ENCODE measurements at regions not wholly inside any gene's neighbourhood (a gene's known extent, or its start where the extent isn't known, plus 50 kb on each side); places are given as distances from the start of the nearest gene placed in this dataset.
A peak's percentile ranks its signal among the peaks of the same experiment; 100 is the strongest.
"Not testable (repeated sequence)": the region's sequence is repeated elsewhere in the genome, so short reads cannot be mapped to it uniquely, and the experiment has no call there.

DNA sequence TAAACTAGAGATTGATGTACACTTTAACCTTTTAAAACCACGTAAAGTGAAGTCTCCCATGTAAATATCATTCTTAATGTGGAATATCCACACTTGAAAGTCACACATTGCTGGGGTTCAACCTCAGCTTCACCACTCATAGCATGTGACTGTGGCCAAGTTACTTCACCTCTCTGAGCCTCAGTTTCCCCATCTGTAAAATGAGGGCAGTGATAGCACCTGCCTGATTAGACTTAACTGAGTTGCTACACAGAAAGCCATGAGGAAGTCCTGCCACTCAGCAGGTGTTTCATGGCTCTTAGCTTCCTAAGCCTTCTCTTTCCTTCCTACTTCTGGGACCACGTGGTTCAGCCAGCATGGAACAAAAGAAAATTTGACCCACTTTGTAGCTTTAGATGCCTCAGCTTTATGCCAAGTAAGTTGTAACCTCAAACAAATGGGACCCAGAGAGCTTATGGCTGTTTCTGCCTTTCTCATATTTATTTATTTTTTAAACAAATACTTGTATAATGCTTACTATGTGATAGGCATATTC lies 277.3 kb upstream of the KLF3 start:
- DNase-seq, result no peak

DNA sequence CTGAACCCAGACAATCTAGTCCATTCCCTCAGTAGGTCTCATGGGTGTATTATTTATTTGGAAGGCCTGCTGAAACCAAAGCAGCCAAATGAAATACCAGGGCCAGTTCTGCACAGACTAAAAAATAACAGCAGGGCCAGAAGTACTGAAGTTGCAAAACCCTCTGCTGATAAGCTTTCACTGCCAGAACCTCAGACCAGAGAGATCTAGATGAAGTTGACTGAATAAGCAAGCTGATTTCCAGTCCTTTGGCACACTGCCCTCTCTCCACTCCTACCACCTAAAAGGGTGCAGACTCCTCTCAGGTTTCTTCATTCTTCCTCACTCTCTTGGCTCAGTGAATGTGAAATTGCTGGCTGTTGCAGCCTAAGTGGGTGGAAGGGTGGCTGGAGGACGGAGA lies 276.7 kb upstream of the KLF3 start:
- no peak for DNase-seq

DNA sequence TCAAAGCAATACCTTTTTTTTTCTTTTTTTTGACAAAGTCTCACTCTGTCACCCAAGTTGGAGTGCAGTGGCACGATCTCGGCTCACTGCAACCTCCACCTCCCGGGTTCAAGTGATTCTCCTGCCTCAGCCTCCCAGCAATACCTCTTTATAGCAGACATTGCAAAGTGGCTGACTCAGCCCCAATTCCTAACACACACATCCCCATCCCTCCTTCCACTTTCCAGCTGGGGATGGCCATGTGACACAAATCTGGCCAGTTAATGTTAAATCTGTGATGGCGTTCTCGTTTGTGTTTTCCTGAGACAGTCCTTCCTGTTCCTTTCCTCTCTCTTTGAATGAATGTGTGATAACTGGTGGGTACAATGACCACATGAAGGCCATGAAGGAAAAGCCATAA lies 276.2 kb upstream of the KLF3 start:
- no peak for DNase-seq

DNA sequence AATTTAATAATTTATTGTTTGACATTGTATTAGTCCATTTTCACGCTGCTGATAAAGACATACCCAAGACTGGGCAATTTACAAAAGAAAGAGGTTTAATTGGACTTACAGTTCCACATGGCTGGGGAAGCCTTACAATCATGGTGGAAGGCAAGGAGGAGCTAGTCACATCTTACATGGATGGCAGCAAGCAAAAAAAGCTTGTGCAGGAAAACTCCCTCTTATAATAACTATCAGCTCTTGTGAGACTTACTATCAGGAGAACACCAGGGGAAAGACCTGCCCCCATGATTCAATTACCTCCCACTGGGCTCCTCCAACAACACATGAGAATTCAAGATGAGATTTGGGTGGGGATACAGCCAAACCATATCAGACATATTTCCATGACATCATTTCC lies 275.1 kb upstream of the KLF3 start:
- not testable (repeated sequence) for DNase-seq

DNA sequence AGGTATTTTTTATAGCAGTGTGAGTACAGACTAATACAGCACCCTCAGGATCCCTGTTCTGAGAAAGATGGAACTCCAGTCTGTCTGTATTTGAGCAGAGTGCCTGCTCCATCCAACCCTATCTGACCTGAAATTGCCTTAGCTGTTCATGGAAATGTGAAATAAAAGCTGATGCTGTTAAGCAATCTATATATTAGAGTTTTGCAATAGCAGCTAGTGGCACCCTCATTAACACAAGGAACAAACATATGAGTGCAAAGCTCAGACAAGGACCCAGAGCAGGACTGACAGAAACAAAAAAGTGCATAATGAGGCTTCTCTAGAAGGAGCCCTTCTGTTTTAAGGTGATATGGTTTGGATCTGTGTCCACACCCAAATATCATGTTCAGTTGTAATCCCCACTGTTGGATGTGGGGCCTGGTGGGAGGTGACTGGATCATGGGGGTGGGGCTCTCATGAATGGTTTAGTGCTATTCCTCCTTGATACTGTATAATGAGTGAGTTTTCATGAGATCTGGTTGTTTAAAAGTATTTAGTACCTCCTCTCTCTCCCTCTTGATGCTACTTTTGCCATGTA lies 272.9 kb upstream of the KLF3 start:
- DNase-seq, result no peak

DNA sequence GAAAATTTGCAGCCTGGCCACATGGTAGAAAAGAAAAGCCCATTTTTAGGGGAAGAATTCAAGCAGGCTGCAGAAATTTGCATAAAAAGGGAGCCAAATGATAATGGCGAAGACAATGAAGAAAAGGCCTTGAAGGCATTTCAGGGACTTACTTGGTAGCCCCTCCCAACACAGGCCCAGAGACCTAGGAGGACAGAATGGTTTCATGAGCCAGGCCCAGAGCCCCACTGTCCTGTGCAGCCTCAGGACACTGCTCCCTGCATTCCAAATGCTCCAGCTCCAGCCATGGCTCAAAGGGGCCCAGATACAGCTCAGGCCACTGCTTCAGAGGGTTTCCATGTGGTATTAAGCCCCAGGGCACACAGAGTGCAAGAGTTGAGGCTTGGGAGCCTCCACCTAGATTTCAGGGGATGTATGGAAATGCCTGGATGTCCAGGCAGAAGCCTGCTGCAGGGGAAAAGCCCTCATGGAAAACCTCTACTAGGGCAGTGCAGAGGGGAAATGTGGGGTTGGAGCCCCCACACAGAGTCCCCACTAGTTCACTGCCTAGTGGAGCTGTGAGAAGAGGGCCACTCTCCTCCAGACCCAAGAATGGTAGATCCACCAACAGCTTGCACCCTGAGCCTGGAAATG lies 271.7 kb upstream of the KLF3 start:
- no peak for DNase-seq

DNA sequence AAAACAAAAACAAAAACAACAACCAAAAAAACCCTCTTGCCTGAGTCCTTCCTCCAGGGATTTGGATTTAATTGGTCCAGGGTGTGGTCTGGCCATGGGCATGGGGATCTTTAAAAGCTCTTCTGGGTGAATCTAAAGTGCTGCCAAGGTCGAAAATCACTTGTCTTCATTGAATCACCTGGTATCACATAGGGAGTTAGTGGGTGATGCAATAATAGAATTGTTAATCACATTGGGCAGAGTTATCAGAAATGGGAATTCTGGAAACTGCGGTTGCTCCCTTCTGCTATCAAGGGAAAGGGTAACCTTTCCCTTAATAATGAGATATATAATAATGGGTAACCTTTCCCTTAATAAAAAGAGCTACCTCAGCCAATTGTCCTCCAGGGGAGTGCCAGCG lies 267.9 kb upstream of the KLF3 start:
- DNase-seq, result no peak

DNA sequence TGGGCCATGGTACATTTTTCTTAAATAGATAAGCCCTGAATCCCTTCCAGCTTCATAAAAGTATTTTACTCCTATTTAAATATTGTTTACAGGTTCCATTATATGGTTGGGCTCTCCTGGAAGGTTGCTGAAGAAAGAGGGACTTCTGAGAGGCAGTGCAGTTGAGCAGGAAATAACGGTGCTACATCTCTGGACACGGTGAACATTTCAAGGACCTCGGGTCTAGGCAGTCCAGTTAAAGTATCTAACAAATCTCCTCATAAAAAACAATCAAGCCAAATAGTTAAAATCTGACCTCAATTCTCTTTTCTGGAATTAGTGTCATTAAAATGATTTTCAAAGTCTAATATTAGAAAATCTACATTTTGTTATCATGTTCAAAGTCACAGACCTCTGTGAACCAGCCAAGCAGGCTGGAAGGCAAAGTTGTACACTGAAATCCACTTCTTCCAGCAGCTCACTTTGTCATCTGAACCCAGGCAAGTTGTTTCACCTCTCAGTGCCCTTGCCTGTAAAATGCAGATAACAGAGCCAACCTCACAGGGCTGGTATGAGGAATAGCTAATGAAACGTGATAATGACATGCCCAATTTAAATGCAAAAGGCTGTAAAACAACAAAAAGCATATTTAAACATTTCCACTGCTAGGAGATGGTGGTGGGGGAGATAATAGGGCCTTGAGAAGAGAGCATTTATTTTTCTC lies 267.0 kb upstream of the KLF3 start:
- no peak for DNase-seq

DNA sequence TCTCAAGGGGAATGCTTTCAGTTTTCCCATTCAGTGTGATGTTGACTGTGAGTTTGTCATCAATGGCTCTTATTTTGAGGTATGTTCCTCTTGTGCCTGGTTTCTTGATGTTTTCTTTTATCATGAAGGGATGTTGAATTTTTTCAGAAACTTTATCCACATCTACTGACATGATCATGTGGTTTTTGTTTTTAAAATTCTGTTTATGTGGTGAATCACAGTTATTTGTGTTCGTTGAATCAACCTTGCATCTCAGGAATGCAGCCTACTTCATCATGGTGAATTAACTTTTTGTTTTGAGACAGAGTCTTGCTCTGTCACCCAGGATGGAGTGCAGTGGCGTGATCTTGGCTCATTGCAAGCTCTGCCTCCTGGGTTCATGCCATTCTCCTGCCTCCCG lies 263.1 kb upstream of the KLF3 start:
- DNase-seq, result no peak

DNA sequence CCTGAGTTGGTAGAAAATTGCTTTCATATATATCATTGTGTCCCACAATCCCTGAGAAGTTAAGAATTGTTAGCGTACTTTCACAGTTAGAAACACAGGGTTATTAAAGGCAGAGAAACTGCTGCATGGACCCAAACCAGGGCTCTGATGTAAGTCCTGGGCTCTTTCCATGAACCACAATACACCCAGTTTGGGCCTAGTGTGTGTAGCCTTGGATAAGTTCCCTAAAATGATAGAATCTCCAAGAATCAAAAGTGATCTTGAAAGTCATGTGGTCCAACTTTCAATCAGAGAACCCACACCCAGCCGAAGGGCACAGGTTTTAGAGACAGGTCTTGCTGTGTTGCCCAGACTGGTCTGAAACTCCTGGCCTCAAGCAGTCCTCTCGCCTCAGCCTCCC lies 257.8 kb upstream of the KLF3 start:
- DNase-seq, result no peak

DNA sequence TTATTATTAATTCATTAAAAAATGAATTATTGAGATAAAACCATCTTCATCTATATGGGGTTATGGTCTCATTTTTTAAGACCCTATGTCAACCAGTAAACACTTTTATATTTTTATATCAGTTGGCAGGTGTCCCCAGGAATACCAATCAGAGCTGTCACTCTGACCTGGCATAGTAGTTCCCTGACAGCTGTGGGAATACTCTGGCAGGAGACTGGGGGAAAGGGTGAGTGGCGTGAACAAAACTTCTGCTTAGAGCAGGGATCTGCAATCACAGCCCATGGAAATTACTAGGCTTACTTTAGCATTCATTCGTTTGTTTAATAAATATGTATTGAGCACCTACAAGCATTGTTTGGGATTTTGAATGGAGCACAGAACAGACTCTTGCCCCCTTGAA lies 254.1 kb upstream of the KLF3 start:
- DNase-seq, result no peak

DNA sequence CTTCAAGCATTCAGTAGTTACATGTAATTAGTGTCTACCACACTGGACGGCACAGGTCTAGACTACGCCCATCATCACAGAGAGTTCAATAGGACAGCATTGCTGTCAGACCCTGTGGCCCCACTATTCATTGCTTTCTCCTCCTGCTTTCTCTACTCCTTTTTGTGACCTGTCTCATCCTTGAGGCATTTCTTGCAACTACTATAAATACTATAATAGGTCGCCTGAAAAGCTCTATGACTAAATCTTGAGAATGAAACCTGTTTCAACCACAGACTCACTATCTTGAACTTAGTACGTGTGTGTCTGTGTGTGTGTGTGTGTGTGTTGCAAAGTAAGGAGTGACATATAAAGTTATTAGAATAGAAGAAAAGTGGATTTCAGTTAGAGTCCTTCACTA lies 252.9 kb upstream of the KLF3 start:
- peak; percentile 32 for DNase-seq

DNA sequence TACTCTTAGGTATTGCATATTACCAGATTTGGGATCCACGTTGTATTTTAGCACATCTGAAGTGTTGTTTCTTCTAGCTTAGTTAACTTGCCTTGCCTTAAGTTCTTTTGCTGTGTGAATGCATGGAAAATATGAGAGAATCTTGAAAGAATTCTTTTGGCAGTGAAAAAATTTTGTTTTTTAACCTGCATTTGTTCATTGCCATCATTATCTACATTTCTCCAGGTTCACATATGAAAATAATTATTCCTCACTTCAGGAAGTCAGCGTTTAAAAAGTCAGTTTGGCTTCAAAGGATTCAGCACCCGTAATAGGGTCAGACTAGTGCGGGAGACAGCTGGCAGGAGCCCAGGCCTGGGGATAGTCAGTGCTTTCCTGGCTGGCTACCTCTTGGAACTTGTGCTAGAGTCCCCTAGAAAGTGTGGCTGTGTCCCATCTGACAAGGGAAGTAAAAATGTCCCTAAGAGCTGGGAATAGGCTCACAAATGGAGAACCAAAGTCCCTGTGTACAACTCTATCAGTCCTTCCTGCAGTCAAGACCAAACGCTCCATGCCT lies 251.9 kb upstream of the KLF3 start:
- no peak for DNase-seq

DNA sequence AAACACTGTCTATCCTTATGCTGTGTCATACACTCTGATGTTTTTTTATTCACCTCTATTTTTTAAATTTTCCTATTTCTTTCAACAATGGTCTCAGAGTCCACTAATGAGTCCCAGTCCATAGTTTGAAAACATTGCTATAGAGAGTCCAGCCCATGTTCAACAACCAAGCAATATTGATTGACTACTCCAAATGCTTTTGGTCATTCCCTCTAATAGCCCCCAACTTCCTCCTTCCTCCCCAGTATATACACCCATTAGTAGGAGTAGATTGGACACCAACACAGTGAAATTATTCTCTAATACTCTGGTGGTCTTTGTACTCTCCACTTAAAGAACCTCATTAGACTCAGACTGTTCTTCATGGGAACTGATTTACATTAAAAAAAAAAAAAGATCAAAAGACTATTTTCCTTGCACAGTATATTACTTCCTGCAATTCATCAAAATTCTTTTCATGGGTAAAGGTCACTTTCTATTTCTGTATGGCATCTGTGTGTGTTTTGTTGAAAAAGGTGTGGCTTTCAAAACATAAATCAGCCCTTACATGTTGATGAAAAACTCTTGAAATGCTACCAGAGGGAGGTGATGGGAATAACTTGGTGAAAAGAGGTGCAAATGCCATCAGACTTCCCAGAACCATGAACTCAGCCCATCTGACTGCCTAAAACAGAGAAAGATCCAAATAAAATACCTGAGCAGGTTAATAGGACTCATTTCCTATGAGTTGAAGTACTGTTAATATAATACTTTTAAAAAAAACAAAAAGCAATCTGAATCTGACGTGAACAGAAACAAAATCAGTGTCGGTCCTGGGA lies 250.3 kb upstream of the KLF3 start:
- DNase-seq, result no peak

DNA sequence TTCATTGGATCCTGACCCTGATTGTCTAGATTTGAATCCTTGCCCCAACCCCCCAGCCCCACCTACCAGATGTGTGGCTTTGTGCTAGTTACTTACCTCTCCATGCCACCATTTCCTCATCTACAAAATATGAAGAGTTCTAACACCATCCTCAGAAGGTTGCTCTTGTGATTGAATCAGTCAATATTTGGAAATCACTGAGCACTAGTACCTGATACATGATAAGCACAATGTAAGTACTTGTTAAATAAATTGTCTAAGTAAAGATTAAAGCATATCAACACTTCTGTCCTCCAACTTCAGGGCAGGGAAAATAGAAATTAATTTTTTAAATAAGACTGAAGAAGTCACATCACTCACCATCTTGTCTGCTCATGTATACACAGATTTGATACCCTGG lies 249.6 kb upstream of the KLF3 start:
- DNase-seq, result no peak

DNA sequence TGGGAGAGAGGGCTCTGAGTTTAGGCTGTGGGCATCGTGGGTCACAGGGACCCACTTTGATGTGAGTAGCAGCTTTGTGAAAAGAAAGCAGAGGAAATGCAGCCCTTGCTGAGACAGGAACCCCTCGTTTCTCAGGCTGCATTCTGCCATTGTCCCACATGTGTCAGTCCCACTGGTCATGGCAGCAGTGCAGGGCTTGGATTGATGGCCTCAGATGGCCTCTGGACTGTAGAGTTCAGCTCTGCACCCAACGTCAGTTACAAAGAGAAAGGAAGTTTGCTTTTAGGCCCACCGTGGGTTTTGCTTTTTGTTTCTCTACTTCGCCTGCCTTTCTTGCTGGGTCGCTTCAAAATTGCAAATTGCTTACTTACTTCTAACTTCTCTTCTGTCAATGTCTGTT lies 248.3 kb upstream of the KLF3 start:
- no peak for DNase-seq

DNA sequence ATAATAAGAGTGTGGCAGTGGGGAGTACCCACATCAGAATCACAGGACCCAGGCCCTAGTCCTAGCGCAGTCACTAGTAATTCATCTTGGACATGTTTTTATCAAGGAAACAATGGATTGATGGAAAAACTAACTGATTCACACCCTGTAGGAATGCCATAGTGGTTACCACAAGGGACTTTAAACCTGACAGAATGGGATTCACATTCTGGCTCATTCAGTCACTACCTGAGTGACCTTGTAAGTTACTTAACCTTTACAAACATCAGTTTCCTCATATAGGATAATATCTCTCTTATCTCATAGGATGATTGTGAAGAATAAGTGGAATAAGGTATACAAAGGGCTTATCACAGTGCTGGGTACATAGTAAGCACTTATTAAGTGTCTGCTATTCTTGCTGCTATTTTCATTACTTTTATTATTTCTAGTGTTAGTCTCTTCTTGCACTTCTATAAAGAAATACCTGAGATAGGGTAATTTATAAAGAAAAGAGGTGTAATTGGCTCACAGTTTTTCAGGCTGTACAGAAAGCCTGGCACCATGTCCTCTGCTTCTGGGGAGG lies 247.5 kb upstream of the KLF3 start:
- no peak for DNase-seq

DNA sequence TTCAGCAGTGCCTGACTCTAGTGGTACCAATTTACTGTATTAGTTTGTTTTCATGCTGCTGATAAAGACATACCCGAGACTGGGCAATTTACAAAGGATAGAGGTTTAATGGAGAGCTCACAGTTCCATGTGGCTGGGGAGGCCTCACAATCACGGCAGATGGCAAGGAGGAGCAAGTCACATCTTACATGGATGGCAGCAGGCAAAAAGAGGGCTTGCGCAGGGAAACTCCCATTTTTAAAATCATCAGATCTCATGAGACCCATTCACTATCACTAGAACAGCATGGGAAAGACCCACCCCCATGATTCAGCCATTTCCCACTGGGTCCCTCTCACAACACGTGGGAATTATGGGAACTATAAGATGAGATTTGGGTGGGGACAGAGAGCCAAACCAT lies 243.7 kb upstream of the KLF3 start:
- DNase-seq, result not testable (repeated sequence)

DNA sequence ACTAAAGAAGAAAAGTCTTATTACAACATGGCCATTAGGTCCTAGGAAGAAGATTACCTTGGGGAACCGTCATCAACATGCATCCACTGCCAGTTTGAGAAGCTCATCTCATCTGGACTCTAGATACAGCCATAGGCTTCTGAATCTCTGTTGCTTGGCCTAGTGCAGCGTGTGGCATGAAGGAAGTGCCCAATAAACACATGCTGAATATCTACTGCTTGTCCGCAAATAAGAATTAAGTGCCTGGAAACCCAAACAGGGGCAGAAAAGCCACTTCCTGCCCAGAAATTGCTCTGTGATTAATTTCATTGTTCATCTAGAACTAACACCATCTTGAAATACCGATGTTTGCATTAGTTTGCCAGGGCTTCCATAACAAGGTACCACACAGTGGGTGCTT lies 241.1 kb upstream of the KLF3 start:
- no peak for DNase-seq

DNA sequence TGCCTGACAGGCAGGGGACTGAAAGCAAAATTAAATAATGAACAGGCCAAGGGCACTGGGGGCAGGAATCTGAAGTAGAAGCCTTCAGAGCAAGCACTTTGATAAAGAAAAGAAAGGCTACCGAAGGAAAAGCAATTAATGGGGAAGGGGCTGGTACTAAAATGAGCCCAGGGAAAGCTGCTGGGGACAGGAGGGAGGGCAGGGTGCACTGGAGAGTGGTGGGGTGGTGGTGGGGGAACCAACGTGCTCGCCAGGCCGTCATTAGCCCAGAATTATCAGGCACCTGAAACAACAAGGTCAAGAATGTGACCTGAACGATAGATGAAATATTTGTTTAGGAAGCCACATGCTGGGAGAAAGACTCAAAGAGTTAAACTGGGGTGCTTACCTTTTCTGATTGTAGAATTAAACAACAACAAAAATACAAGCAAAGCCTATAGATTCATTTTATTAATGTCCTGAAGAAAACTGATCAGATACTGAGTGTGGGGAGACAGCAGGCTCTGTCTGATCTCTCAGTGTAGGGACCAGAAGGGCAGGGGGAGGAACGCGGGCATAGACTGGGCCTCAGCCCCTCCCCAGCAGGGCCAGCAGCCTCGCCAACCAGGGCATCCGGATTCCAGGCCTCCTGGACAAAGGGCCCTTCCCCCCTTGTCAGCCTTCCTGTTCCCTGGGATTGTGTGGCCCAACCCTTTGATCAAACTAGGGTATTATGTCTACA lies 239.7 kb upstream of the KLF3 start:
- no peak for DNase-seq

DNA sequence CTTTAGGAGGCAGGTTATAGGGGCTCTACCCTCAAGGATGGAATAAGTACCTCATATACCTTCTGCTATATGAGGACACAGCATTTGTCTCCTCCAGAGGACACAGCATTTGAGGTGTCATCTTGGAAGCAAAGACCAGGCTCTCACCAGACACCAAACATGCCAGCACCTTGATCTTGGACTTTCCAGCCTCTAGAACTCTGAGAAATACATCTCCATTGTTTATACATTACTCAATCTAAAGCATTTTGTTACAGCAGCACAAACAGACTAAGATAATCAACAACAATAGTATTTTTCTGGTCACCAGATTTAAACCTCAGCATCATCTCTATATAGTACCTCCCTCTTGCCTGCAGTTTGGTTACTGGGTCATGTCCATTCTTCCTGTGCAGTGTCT lies 237.5 kb upstream of the KLF3 start:
- DNase-seq, result no peak

DNA sequence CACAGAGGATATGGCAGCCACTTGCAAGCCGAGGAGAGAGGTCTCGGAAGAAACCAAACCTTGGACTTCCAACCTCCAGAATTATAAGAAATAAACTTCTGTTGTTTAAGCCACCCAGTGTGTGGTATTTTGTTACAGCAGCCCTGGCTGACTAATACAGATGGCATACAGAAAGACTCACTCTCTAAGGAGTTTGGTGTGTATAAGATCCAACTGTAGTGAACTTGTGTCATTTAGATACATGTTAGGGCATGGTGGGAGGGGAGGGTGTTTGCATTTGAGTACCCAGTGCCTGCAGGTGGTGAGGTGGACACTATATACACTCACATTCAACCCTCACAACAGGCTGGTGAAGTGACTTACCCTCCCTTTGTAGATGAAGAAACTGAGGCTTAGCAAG lies 233.2 kb upstream of the KLF3 start:
- DNase-seq, result no peak
